Anterior cingulate cortex (tissue), 58 donors: ENCODE measurements at regions not wholly inside any gene's neighbourhood (a gene's known extent, or its start where the extent isn't known, plus 50 kb on each side); places are given as distances from the start of the nearest gene placed in this dataset.
"Not testable (repeated sequence)": the region's sequence is repeated elsewhere in the genome, so short reads cannot be mapped to it uniquely, and the experiment has no call there.

ENCODE experiments used
- DNase-seq, 58 donors: peaks; one replicate each; lab custom pipeline; 2025; lab: John Stamatoyannopoulos, UW

DNA sequence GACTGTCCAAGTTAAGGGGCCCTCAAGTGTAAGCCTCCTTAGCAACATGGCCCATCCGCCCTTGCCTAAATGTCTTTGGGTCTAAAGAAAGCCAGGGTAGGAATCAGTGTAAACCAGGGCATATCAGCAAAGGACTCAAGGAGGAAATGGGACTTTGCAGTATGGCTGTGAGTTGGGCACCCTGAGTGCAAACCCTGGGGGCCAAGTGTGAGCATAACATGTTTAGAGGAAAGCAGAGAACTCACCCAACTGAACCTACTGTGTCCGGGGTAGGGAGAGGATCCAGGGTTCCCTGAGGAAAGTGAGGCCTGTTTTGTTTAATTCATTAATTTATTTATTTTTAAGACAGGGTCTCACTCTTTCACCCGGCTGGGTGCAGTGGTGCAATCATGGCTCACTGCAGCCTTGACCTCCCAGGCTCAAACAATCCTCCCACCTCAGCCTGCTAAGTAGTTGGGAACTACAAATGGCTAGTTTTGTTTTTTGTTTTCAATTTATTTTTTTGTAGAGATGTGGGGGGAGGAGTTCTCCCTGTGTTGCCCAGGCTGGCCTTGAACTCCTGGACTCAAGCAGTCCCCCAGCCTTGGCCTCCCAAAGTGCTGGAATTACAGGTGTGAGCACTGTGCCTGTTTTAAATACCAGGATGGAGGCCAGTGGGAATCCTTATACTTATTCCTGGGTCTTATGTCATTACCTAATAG lies 51.0 kb upstream of the ACTR3 start:
- no peak for DNase-seq

GRCh38 chr2:113838277-113838676 lies 51.6 kb upstream of the ACTR3 start:
- DNase-seq: no peak

- no peak for DNase-seq
Observed at GRCh38 chr2:113834051-113834730, 55.7 kb upstream of the ACTR3 start.

GRCh38 chr2:113832795-113833290 lies 57.0 kb upstream of the ACTR3 start:
- DNase-seq: no peak

DNA sequence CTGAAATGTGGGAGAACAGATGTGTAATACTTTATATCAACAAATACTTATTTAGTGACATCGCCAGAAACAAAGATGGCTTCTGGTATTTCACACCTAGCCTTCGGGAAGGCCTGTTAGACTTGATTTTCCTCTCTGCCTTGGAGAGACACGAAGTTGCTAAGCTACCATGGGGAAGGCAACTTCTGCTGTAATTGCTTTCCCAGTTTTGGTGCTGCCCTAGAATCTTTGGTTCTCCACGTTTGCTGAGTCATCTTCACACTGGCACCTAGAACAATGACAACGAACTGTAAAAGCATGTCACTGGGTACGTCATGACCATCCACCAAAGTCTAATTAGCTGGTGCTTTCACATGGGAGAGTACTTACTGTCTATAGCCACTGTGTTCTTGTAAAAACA lies 58.7 kb upstream of the ACTR3 start:
- peak in 7 of 58 donors; percentile 3 to 23 (median 11) for DNase-seq

GRCh38 chr2:113829761-113830160 lies 60.1 kb upstream of the ACTR3 start:
- DNase-seq: no peak

GRCh38 chr2:113829270-113829669 lies 60.6 kb upstream of the ACTR3 start:
- no peak for DNase-seq

DNA sequence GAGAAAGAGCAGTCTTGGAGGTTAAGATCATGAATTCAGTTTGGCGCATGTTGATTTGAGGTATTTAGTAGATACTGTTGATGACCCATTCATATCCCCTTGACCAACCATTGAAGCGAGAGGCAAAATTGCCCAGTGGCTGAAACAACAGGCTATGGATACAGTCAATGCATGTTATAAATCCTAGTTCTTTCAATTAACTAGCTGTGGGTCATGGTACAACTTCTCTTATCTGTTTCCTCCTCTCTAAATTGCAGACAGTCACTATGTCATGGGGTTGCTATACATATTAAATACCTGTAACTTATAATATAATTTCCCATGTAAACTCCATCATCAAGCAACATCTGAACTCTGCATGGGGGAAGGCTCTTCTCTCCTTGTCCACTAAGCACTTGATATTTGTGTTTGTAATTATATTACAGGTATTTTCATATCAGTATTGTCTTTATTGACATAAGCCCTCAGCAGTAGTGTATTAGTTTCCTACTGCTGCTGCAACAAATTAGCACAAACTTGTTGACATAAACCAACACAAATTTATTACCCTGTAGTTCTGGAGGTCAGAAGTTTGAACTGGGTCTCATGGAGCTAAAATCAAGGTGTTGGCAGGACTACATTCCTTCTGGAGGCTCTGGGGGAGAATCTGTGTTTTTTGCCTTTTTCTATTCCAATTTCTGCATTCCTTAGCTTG lies 61.7 kb upstream of the ACTR3 start:
- no peak for DNase-seq

GRCh38 chr2:113827426-113827825 lies 62.5 kb upstream of the ACTR3 start:
- DNase-seq: no peak

DNA sequence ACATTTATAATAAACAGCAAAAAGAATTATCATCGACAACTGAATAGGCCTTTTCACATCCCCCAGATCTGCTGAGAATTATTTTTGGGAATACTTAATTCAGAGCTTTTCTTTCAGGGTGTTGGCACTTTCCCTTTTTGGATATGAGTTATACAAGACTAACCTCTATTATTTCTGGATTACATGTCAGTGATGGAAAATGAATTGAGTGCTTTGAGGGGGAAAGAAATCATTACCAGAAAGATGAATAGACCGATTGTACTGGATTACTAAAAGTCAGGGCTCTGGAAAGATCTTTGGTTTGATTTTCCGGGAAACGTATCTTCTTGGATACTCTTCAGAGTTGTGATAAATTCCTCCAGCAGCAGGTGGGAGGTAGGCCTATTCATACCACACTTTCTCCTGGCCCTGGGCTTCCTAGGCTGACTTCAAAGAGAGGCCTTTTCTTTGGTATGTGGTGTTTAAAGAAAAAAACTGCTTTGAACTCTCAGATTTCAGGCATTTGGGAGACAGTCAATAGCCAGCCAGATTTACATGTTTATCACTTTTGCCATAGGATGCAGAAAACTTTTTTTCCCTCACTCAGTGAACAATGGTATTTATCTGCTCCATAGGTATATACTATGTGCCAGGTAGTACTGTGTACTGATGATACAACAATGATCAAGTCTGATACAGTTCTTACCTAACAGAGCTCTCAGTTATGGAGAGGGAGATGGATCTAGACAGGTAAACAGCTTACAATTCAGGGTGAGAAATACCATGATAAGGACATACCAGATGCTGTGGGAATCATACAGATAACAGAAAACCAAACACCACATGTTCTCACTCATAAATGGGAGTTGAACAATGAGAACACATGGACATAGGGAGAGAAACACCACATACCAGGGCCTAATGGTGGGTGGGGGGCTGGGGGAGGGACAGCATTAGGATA lies 63.3 kb upstream of the ACTR3 start:
- DNase-seq: no peak

GRCh38 chr2:113823716-113824595 lies 65.9 kb upstream of the ACTR3 start:
- DNase-seq: peak in 1 of 58 donors; percentile 12

- no peak for DNase-seq
Observed at GRCh38 chr2:113822087-113822815, 65.8 kb upstream of the SLC35F5 start.

DNA sequence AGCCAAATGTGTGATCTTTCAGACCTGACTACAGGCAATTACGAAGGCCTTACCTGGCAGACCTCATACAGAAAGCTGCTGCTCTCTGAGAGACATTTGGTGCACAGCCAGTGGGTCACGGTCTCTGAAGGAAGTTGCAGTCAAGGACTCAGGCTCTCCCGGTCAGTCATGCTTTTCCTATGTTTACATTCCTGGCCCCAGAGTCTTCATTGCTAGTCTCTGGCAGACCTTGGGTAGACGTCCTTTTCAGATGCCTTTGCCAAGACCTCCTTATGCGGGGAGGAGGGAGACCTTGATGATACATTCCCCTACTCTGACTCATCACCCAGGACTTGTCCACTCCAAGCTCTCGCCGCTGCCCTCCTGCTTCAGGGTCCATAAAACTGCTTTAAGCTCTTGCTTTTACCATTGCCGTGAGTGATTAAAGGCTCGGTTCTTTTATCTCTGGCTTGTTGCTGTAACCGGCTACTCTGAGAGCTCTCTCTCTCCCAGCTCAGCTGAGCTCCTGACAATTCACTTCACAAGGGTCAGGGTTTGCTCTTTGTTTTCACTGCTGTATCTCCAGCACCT lies 62.0 kb upstream of the SLC35F5 start:
- DNase-seq: peak in 1 of 58 donors; percentile 2

DNA sequence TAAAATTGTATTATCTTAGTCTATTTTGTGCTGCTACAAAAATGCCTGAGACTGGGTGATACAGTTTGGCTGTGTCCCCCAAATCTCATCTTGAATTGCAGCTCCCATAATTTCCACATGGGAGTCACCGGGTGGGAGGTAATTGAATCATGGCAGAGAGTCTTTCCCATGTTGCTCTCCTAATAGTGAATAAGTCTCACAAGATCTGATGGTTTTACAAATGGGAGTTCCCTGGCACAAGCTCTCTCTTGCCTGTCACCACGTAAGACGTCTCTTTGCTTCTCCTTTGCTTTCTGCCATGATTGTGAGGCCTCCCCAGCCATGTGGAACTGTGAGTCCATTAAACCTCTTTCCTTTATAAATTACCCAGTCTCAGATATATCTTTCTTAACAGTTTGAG lies 57.0 kb upstream of the SLC35F5 start:
- not testable (repeated sequence) for DNase-seq

DNA sequence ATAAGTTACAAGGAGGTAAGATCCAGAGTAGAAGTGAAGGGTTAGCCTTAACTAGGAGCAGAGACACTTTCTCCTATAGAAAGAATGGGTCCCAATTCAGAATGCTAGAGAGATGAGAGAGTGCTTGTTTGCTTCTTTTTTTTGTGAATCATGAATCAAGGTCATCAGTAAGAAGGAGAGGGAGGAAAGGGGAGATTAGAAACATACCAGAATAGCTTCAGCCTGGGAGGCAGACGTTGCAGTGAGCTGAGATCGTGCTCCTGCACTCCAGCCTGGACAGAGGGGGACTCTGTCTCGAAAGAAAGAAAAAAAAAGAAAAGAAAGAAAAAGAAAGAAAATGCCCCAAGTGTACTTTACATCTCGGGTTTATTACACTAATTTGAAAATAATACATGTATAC lies 55.8 kb upstream of the SLC35F5 start:
- DNase-seq: no peak

- no peak for DNase-seq
Observed at GRCh38 chr2:113809076-113809736, 52.8 kb upstream of the SLC35F5 start.

DNA sequence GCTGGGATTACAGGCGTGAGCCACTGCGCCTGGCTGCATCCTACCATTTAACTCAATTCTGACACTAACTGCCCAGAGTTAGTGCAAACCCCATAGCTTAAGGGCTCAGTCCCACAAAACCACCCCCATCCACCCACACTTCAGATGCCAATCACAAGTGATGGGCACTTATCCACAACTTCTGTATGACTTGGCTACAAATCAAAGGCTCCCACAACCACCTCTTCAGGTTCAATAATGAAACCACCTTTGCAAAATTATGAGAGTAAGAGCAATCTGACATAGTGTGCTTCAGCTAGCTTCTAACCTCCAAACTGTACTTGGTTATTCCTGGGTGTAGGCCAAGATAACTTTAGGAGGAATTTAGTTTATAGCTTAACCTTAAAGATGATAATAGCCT lies 51.3 kb upstream of the SLC35F5 start:
- no peak for DNase-seq
